ENCODE measurements at regions not wholly inside any gene's neighbourhood (a gene's known extent, or its start where the extent isn't known, plus 50 kb on each side); places are given as distances from the start of the nearest gene placed in this dataset.

DNA sequence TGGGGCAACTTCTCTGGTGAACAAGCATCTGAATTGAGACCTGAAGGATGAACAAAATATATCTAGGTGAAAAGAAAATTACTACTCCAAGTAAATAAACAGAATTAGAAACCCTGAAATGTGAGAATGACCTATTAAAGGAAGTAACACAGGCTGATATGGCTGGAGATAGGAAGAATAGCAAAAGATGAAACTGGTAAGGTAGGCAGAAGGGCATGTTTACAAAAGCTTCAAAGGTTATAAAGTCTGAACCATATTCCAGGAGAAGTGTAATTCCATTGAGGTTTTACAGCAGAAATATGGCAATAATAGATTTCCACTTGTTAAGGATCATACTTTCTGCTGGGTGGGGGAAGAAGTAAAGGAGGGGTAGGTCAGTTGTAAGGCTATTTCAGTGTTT is 452.0 kb downstream of the GBA3 start:
- POLR2A ChIA-PET: no interaction called here
- H3K27me3 Mint-ChIP-seq: no peaks in the 10 kb centered on the region
- Histone ChIP-seq H3K36me3 (ENCODE audit: insufficient read depth, low read length) (no peaks in the 10 kb centered on the region), H3K9me3 (ENCODE audit: control insufficient read depth in 1 of 2, insufficient read depth in 1 of 2, low read length in 2 of 2) (no peaks in the 10 kb centered on the region), H3K4me1 (ENCODE audit: insufficient read depth, low read length) (no peaks in the 10 kb centered on the region), H3K27me3 (ENCODE audit: control insufficient read depth in 1 of 2, insufficient read depth in 2 of 2, low read length in 2 of 2) (no peaks in the 10 kb centered on the region), H3K4me3 (ENCODE audit: low read length) (no peak overlapping the region), H3K27ac (ENCODE audit: low read depth in 1 of 2, low read length in 2 of 2) (no peak overlapping the region)
- ATAC-seq (ENCODE audit: poor library complexity): no peak
- no peaks in the 10 kb centered on the region for H3K36me3 Mint-ChIP-seq (ENCODE audit: low read depth)
- no peak overlapping the region for H3K27ac Mint-ChIP-seq
- H3K4me3 Mint-ChIP-seq: no peak overlapping the region
- CTCF ChIA-PET: no interaction called here
- intact Hi-C loops (cut with DNase I, micrococcal nuclease): no loop called here
- no peaks in the 10 kb centered on the region for H3K9me3 Mint-ChIP-seq
- H3K4me1 Mint-ChIP-seq (ENCODE audit: low read depth): no peaks in the 10 kb centered on the region
- DNase-seq: no peak
- TF ChIP-seq, protein P1, sequence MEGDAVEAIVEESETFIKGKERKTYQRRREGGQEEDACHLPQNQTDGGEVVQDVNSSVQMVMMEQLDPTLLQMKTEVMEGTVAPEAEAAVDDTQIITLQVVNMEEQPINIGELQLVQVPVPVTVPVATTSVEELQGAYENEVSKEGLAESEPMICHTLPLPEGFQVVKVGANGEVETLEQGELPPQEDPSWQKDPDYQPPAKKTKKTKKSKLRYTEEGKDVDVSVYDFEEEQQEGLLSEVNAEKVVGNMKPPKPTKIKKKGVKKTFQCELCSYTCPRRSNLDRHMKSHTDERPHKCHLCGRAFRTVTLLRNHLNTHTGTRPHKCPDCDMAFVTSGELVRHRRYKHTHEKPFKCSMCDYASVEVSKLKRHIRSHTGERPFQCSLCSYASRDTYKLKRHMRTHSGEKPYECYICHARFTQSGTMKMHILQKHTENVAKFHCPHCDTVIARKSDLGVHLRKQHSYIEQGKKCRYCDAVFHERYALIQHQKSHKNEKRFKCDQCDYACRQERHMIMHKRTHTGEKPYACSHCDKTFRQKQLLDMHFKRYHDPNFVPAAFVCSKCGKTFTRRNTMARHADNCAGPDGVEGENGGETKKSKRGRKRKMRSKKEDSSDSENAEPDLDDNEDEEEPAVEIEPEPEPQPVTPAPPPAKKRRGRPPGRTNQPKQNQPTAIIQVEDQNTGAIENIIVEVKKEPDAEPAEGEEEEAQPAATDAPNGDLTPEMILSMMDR (IDR thresholded peaks at IDR 0.05): no peak

DNA sequence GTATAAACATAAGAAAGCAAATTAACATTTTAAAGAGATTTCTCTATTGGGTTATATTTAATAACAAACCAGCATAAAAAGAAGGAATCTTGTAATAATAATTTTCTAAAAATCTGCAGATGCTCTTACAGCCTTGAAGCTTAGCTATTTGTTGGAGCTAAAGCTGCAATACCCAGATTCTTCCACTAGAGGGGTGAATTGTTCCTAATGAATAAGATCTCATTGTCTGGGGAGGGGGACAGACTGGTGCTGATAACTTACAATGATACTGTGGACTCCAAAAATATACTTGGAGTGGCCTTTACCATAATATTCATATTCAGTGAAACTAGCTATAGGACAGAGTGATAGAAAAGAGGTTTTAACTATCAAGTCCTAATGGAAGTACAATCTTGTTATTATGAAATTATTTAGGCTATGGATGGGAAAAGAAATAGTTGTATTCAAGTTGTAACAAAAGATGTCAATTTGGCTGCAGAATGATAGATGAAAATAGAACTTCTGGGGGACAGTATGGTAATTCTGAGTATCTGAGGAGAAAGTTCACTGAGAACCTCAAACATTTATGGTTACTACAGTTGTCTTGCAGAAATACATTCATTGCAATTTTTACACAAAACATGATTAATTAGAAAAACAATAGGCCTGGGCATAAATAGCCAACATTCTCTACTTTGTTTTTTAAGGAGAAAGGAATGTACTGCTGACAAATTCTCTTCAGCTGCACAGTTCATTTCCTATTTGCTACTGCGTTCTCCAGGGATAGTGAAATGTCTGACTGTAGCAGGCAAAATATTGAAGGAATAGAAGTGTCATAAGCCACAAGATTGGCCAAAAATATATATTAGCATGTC is 443.3 kb downstream of the GBA3 start:
- Mint-ChIP-seq H3K4me3 (no peak overlapping the region), H3K36me3 (ENCODE audit: low read depth) (no peaks in the 10 kb centered on the region), H3K27ac (no peak overlapping the region), H3K27me3 (no peaks in the 10 kb centered on the region), H3K9me3 (no peaks in the 10 kb centered on the region), H3K4me1 (ENCODE audit: low read depth) (no peaks in the 10 kb centered on the region)
- Histone ChIP-seq H3K4me3 (ENCODE audit: low read length) (no peak overlapping the region), H3K27ac (ENCODE audit: low read depth in 1 of 2, low read length in 2 of 2) (no peak overlapping the region), H3K36me3 (ENCODE audit: insufficient read depth, low read length) (no peaks in the 10 kb centered on the region), H3K27me3 (ENCODE audit: control insufficient read depth in 1 of 2, insufficient read depth in 2 of 2, low read length in 2 of 2) (no peaks in the 10 kb centered on the region), H3K9me3 (ENCODE audit: control insufficient read depth in 1 of 2, insufficient read depth in 1 of 2, low read length in 2 of 2) (no peaks in the 10 kb centered on the region), H3K4me1 (ENCODE audit: insufficient read depth, low read length) (no peaks in the 10 kb centered on the region)
- TF ChIP-seq, protein P1 (IDR thresholded peaks at IDR 0.05): peak; percentile 64
- peak in 3 of 14 experiments; percentile 17 to 39 (median 27) for DNase-seq
- intact Hi-C loops (cut with DNase I, micrococcal nuclease): loop anchor here in 1 of 2 experiments (5.0 kb wide), 1 partner anchor 1281 kb away; no protein-coding TSS in a partner anchor
- ChIA-PET CTCF (interaction anchor here (0.8 kb wide), 1 partner anchor 19 kb away, joined by 3 read pairs; no protein-coding TSS in a partner anchor), POLR2A (no interaction called here)
- ATAC-seq (ENCODE audit: poor library complexity): no peak

DNA sequence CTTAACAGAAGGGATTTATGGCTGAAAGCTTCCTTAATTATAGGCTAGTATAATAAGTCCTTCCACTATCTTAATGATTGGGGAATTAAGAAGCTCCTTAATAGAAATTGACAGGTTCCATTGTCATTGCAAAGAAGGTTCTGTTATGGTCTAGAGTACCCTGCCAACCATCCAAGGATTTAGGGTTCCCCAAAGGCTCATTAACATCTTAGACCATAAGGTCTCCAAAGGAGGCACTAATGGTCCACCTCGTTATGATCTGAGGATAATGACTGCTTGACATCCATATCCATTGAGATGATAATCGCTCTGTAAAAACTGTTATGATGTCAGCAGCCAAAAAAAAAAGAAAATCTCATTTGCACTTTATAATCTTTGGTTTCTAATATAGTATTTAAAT is 441.6 kb downstream of the GBA3 start:
- no peak overlapping the region for H3K4me3 Mint-ChIP-seq
- Histone ChIP-seq H3K9me3 (ENCODE audit: control insufficient read depth in 1 of 2, insufficient read depth in 1 of 2, low read length in 2 of 2) (no peaks in the 10 kb centered on the region), H3K4me1 (ENCODE audit: insufficient read depth, low read length) (no peaks in the 10 kb centered on the region), H3K27ac (ENCODE audit: low read depth in 1 of 2, low read length in 2 of 2) (no peak overlapping the region), H3K27me3 (ENCODE audit: control insufficient read depth in 1 of 2, insufficient read depth in 2 of 2, low read length in 2 of 2) (no peaks in the 10 kb centered on the region), H3K36me3 (ENCODE audit: insufficient read depth, low read length) (no peaks in the 10 kb centered on the region), H3K4me3 (ENCODE audit: low read length) (no peak overlapping the region)
- no peaks in the 10 kb centered on the region for H3K9me3 Mint-ChIP-seq
- no peaks in the 10 kb centered on the region for H3K4me1 Mint-ChIP-seq (ENCODE audit: low read depth)
- DNase-seq (no peak), ATAC-seq (ENCODE audit: poor library complexity) (no peak)
- H3K27ac Mint-ChIP-seq: no peak overlapping the region
- intact Hi-C loops (cut with DNase I, micrococcal nuclease): no loop called here
- TF ChIP-seq, protein P1 (IDR thresholded peaks at IDR 0.05): no peak
- H3K36me3 Mint-ChIP-seq (ENCODE audit: low read depth): no peaks in the 10 kb centered on the region
- H3K27me3 Mint-ChIP-seq: no peaks in the 10 kb centered on the region
- CTCF ChIA-PET: no interaction called here
- POLR2A ChIA-PET: no interaction called here

Data from CD4-positive, alpha-beta T cell (primary cell).